HG03196 (cell line): ENCODE measurements at regions not wholly inside any gene's neighbourhood (a gene's known extent, or its start where the extent isn't known, plus 50 kb on each side); places are given as distances from the start of the nearest gene placed in this dataset.

ENCODE experiments used
- ATAC-seq: cut with Tn5 transposase; IDR thresholded peaks from one replicate; pipeline ENCODE4 v1.9.1; 2021; ENCODE audit not compliant: unreplicated experiment

GRCh38 chr17:5635949-5636348 is 51.6 kb upstream of the NLRP1 start:
- no peak for ATAC-seq

GRCh38 chr17:5638596-5638995 is 54.3 kb upstream of the NLRP1 start:
- no peak for ATAC-seq

GRCh38 chr17:5640726-5641125 is 56.4 kb upstream of the NLRP1 start:
- no peak for ATAC-seq

GRCh38 chr17:5642752-5643151 is 58.4 kb upstream of the NLRP1 start:
- no peak for ATAC-seq

- no peak for ATAC-seq
Observed at GRCh38 chr17:5644065-5644464, 59.8 kb upstream of the NLRP1 start.

- no peak for ATAC-seq
Observed at GRCh38 chr17:5651348-5651747, 67.0 kb upstream of the NLRP1 start.

- ATAC-seq, result no peak
Observed at GRCh38 chr17:5661491-5662125, 77.3 kb upstream of the NLRP1 start.

- no peak for ATAC-seq
Observed at GRCh38 chr17:5662409-5663085, 78.2 kb upstream of the NLRP1 start.

- ATAC-seq, result no peak
Observed at GRCh38 chr17:5665164-5665563, 80.9 kb upstream of the NLRP1 start.

GRCh38 chr17:5667871-5668270 is 83.6 kb upstream of the NLRP1 start:
- ATAC-seq, result no peak

- no peak for ATAC-seq
Observed at GRCh38 chr17:5668557-5669138, 84.3 kb upstream of the NLRP1 start.

- ATAC-seq, result no peak
Observed at GRCh38 chr17:5669191-5669590, 84.9 kb upstream of the NLRP1 start.

GRCh38 chr17:5672141-5672540 is 87.8 kb upstream of the NLRP1 start:
- no peak for ATAC-seq

GRCh38 chr17:5672815-5673430 is 88.6 kb upstream of the NLRP1 start:
- no peak for ATAC-seq

- no peak for ATAC-seq
Observed at GRCh38 chr17:5675625-5676421, 91.5 kb upstream of the NLRP1 start.

GRCh38 chr17:5677620-5678019 is 93.3 kb upstream of the NLRP1 start:
- no peak for ATAC-seq

- no peak for ATAC-seq
Observed at GRCh38 chr17:5678171-5678570, 93.9 kb upstream of the NLRP1 start.

- ATAC-seq, result no peak
Observed at GRCh38 chr17:5680766-5681165, 96.5 kb upstream of the NLRP1 start.

GRCh38 chr17:5683241-5683640 is 98.9 kb upstream of the NLRP1 start:
- no peak for ATAC-seq

- no peak for ATAC-seq
Observed at GRCh38 chr17:5686074-5686635, 101.8 kb upstream of the NLRP1 start.

GRCh38 chr17:5687646-5688045 is 103.3 kb upstream of the NLRP1 start:
- ATAC-seq, result no peak
